ENCODE measurements at regions not wholly inside any gene's neighbourhood (a gene's known extent, or its start where the extent isn't known, plus 50 kb on each side); places are given as distances from the start of the nearest gene placed in this dataset.

- no peak overlapping the region for H3K9ac ChIP-seq (ENCODE audit: low read length)
- DNase-seq (ENCODE audit: low read depth, low spot score): no peak
- TF ChIP-seq JUND (IDR thresholded peaks at IDR 0.05) (no peak), POLR2A (IDR thresholded peaks at IDR 0.05; ENCODE audit: borderline replicate concordance, extremely low read depth, insufficient read depth, insufficient read length) (no peak), SP1 (IDR thresholded peaks at IDR 0.05; ENCODE audit: low read depth) (no peak)
- TF ChIP-seq, protein P1, sequence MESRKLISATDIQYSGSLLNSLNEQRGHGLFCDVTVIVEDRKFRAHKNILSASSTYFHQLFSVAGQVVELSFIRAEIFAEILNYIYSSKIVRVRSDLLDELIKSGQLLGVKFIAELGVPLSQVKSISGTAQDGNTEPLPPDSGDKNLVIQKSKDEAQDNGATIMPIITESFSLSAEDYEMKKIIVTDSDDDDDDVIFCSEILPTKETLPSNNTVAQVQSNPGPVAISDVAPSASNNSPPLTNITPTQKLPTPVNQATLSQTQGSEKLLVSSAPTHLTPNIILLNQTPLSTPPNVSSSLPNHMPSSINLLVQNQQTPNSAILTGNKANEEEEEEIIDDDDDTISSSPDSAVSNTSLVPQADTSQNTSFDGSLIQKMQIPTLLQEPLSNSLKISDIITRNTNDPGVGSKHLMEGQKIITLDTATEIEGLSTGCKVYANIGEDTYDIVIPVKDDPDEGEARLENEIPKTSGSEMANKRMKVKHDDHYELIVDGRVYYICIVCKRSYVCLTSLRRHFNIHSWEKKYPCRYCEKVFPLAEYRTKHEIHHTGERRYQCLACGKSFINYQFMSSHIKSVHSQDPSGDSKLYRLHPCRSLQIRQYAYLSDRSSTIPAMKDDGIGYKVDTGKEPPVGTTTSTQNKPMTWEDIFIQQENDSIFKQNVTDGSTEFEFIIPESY (IDR thresholded peaks at IDR 0.05; ENCODE audit: extremely low read depth, insufficient replicate concordance, low read length): no peak
- 0 out of 2 replicates have a peak, but pooled peaks cover 3% of the 10 kb centered on the region for H3K27me3 ChIP-seq (ENCODE audit: insufficient read depth, low read length)
- no TSS peak for BruUV-seq (replicated peaks)
- H3K27ac ChIP-seq (ENCODE audit: low read depth, low read length): no peak overlapping the region
- ATAC-seq: no peak
- no peak overlapping the region for H2AFZ ChIP-seq (ENCODE audit: low read depth, low read length, poor library complexity, severe bottlenecking)
- ChIA-PET POLR2A (no interaction called here), RAD21 (ENCODE audit: low non-redundant PET in 1 of 2, low total read pairs in 2 of 2, uncharacterized antibody in 2 of 2, unreplicated experiment in 2 of 2) (no interaction called here), CTCF (no interaction called here)
- no peaks in the 10 kb centered on the region for H4K20me1 ChIP-seq (ENCODE audit: insufficient read depth)
- H3K4me1 ChIP-seq (ENCODE audit: control insufficient read depth in 1 of 2, insufficient read depth in 2 of 2, low read length in 2 of 2): no peaks in the 10 kb centered on the region
- H3K4me2 ChIP-seq (ENCODE audit: low read length): no peak overlapping the region
- H3K4me3 ChIP-seq (replicated peaks in 1 of 2; ENCODE audit: low read depth in 1 of 2, low read length in 2 of 2): no peak overlapping the region
- no peaks in the 10 kb centered on the region for H3K79me2 ChIP-seq (ENCODE audit: insufficient read depth, low read length)
- H3K9me3 ChIP-seq (ENCODE audit: control insufficient read depth in 1 of 2, insufficient read depth in 1 of 2, low read depth in 1 of 2, low read length in 2 of 2): no peaks in the 10 kb centered on the region
- intact Hi-C loops (cut with micrococcal nuclease): no loop called here
- no peaks in the 10 kb centered on the region for H3K9me2 ChIP-seq (ENCODE audit: insufficient read depth)
- no peaks in the 10 kb centered on the region for H3K36me3 ChIP-seq (ENCODE audit: control insufficient read depth in 1 of 2, insufficient read depth in 2 of 2, low read length in 2 of 2)
Observed at GRCh38 chr4:152154433-152154832, 381.5 kb downstream of the FBXW7 start.

- ATAC-seq: no peak
- no peak overlapping the region for H3K4me3 ChIP-seq (replicated peaks in 1 of 2; ENCODE audit: low read depth in 1 of 2, low read length in 2 of 2)
- H3K27me3 ChIP-seq (ENCODE audit: insufficient read depth, low read length): 0 out of 2 replicates have a peak, but pooled peaks cover 2% of the 10 kb centered on the region
- H3K36me3 ChIP-seq (ENCODE audit: control insufficient read depth in 1 of 2, insufficient read depth in 2 of 2, low read length in 2 of 2): no peaks in the 10 kb centered on the region
- H3K79me2 ChIP-seq (ENCODE audit: insufficient read depth, low read length): no peaks in the 10 kb centered on the region
- TF ChIP-seq, protein P2, sequence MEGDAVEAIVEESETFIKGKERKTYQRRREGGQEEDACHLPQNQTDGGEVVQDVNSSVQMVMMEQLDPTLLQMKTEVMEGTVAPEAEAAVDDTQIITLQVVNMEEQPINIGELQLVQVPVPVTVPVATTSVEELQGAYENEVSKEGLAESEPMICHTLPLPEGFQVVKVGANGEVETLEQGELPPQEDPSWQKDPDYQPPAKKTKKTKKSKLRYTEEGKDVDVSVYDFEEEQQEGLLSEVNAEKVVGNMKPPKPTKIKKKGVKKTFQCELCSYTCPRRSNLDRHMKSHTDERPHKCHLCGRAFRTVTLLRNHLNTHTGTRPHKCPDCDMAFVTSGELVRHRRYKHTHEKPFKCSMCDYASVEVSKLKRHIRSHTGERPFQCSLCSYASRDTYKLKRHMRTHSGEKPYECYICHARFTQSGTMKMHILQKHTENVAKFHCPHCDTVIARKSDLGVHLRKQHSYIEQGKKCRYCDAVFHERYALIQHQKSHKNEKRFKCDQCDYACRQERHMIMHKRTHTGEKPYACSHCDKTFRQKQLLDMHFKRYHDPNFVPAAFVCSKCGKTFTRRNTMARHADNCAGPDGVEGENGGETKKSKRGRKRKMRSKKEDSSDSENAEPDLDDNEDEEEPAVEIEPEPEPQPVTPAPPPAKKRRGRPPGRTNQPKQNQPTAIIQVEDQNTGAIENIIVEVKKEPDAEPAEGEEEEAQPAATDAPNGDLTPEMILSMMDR (IDR thresholded peaks at IDR 0.05 in 2 of 3, conservative IDR thresholded peaks at IDR 0.05 in 1 of 3; ENCODE audit: borderline replicate concordance in 1 of 3, insufficient read depth in 1 of 3, low read depth in 2 of 3, low read length in 2 of 3): no peak
- TF ChIP-seq YY1 (IDR thresholded peaks at IDR 0.05; ENCODE audit: extremely low read depth, insufficient replicate concordance, low read depth, low read length): no peak
- TF ChIP-seq FOSL1 (IDR thresholded peaks at IDR 0.05; ENCODE audit: low read depth): no peak
- TF ChIP-seq EGR1 (IDR thresholded peaks at IDR 0.05; ENCODE audit: low read depth): no peak
- no peak for TF ChIP-seq ATF3 (IDR thresholded peaks at IDR 0.05)
- no peak for TF ChIP-seq SIN3A (IDR thresholded peaks at IDR 0.05; ENCODE audit: low read depth)
- TF ChIP-seq JUND (IDR thresholded peaks at IDR 0.05): no peak
- TF ChIP-seq SP1 (IDR thresholded peaks at IDR 0.05; ENCODE audit: low read depth): no peak
- TF ChIP-seq POLR2A (IDR thresholded peaks at IDR 0.05; ENCODE audit: borderline replicate concordance, extremely low read depth, insufficient read depth, insufficient read length): no peak
- no TSS peak for BruUV-seq (replicated peaks)
- no peaks in the 10 kb centered on the region for H4K20me1 ChIP-seq (ENCODE audit: insufficient read depth)
- DNase-seq (ENCODE audit: low read depth, low spot score): no peak
- no peaks in the 10 kb centered on the region for H3K9me2 ChIP-seq (ENCODE audit: insufficient read depth)
- H2AFZ ChIP-seq (ENCODE audit: low read depth, low read length, poor library complexity, severe bottlenecking): no peak overlapping the region
- CTCF ChIA-PET: no interaction called here
- no peaks in the 10 kb centered on the region for H3K4me1 ChIP-seq (ENCODE audit: control insufficient read depth in 1 of 2, insufficient read depth in 2 of 2, low read length in 2 of 2)
- POLR2A ChIA-PET: no interaction called here
- intact Hi-C loops (cut with micrococcal nuclease): no loop called here
- no peak overlapping the region for H3K4me2 ChIP-seq (ENCODE audit: low read length)
- H3K9ac ChIP-seq (ENCODE audit: low read length): no peak overlapping the region
- no peak overlapping the region for H3K27ac ChIP-seq (ENCODE audit: low read depth, low read length)
- RAD21 ChIA-PET (ENCODE audit: low non-redundant PET in 1 of 2, low total read pairs in 2 of 2, uncharacterized antibody in 2 of 2, unreplicated experiment in 2 of 2): no interaction called here
- no peaks in the 10 kb centered on the region for H3K9me3 ChIP-seq (ENCODE audit: control insufficient read depth in 1 of 2, insufficient read depth in 1 of 2, low read depth in 1 of 2, low read length in 2 of 2)
Observed at GRCh38 chr4:152153476-152154270, 382.2 kb downstream of the FBXW7 start.
